Peyer's patch (tissue), 4 donors: ENCODE measurements at regions not wholly inside any gene's neighbourhood (a gene's known extent, or its start where the extent isn't known, plus 50 kb on each side); places are given as distances from the start of the nearest gene placed in this dataset.

Source experiments
- DNase-seq, 3 donors: peaks; one replicate each; pipeline ENCODE4 v3.0.0-alpha.2; 2017 to 2019
- H3K27ac ChIP-seq, 4 donors: fragments of 200-600 bp; sonication (generic); one replicate each; pipeline ENCODE4 v1.5.1; 2016 to 2019
- H3K27me3 ChIP-seq, 2 donors: fragments of 200-600 bp; sonication (generic); one replicate each; pipeline ENCODE4 v1.5.1; 2019
- H3K36me3 ChIP-seq, 3 donors: fragments of 200-600 bp; sonication (generic); one replicate each; pipeline ENCODE4 v1.5.1; 2016 to 2019
- H3K4me1 ChIP-seq, 4 donors: fragments of 200-600 bp; sonication (generic); one replicate each; pipeline ENCODE4 v1.5.1; 2016 to 2019
- H3K4me3 ChIP-seq, 4 donors: fragments of 200-600 bp; sonication (generic); 1 replicate in 3 of 4; 2 replicates in 1 of 4; pipeline ENCODE4 v1.5.1; 2016 to 2019; ENCODE audit warnings: mild to moderate bottlenecking in 1 of 4
- H3K9me3 ChIP-seq, 4 donors: fragments of 200-600 bp; sonication (generic); one replicate each; pipeline ENCODE4 v1.5.1; 2016 to 2019; ENCODE audit warnings: mild to moderate bottlenecking in 1 of 4
- CTCF ChIP-seq, 6 experiments: fragments of 450-650 bp in 4 of 6; fragments of 200-600 bp in 2 of 6; sonication (generic) in 1 of 6; IDR thresholded peaks; one replicate each; pipeline ENCODE4 v1.5.1; 2017 to 2019; ENCODE audit warnings: antibody characterized with exemption in 6 of 6, mild to moderate bottlenecking in 3 of 6, moderate library complexity in 1 of 6
- POLR2A ChIP-seq, 2 donors: fragments of 450-650 bp; IDR thresholded peaks; one replicate each; pipeline ENCODE4 v1.5.1; 2017; ENCODE audit warnings: antibody characterized with exemption in 2 of 2, mild to moderate bottlenecking in 2 of 2, moderate library complexity in 2 of 2

- TF ChIP-seq POLR2A (IDR thresholded peaks at IDR 0.05): no peak
- no peak for TF ChIP-seq CTCF (IDR thresholded peaks at IDR 0.05)
- H3K27me3 ChIP-seq: no peaks in the 10 kb centered on the region
- no peak for DNase-seq
These were observed 139.9 kb upstream of the ATP6AP2 start for GRCh38 chrX:40440866-40441265.

GRCh38 chrX:40439625-40440532 lies 140.9 kb upstream of the ATP6AP2 start:
- no peaks in the 10 kb centered on the region for H3K36me3 ChIP-seq
- no peak for DNase-seq
- H3K9me3 ChIP-seq: no peaks in the 10 kb centered on the region
- no peaks in the 10 kb centered on the region for H3K27me3 ChIP-seq
- no peaks in the 10 kb centered on the region for H3K4me1 ChIP-seq
- no peak overlapping the region for H3K4me3 ChIP-seq
- no peak overlapping the region for H3K27ac ChIP-seq
- TF ChIP-seq CTCF (IDR thresholded peaks at IDR 0.05): no peak
- TF ChIP-seq POLR2A (IDR thresholded peaks at IDR 0.05): no peak

More at GRCh38 chrX:40440866-40441265, 139.9 kb upstream of the ATP6AP2 start:
- Histone ChIP-seq H3K36me3 (no peaks in the 10 kb centered on the region), H3K4me3 (no peak overlapping the region), H3K4me1 (no peaks in the 10 kb centered on the region), H3K9me3 (no peaks in the 10 kb centered on the region), H3K27ac (no peak overlapping the region)

GRCh38 chrX:40437348-40437747 lies 143.4 kb upstream of the ATP6AP2 start:
- Histone ChIP-seq H3K4me1 (no peaks in the 10 kb centered on the region), H3K4me3 (no peak overlapping the region), H3K36me3 (no peaks in the 10 kb centered on the region), H3K27me3 (no peaks in the 10 kb centered on the region), H3K27ac (no peak overlapping the region), H3K9me3 (no peaks in the 10 kb centered on the region)
- no peak for DNase-seq
- no peak for TF ChIP-seq CTCF (IDR thresholded peaks at IDR 0.05)
- no peak for TF ChIP-seq POLR2A (IDR thresholded peaks at IDR 0.05)

GRCh38 chrX:40434947-40435346 lies 145.8 kb upstream of the ATP6AP2 start:
- no peak for DNase-seq
- Histone ChIP-seq H3K36me3 (no peaks in the 10 kb centered on the region), H3K27me3 (no peaks in the 10 kb centered on the region), H3K9me3 (peaks cover 0 to 5% (median 0%) of the 10 kb centered on the region in 4 donors), H3K4me1 (no peaks in the 10 kb centered on the region), H3K4me3 (no peak overlapping the region), H3K27ac (no peak overlapping the region)
- TF ChIP-seq CTCF (IDR thresholded peaks at IDR 0.05): no peak
- no peak for TF ChIP-seq POLR2A (IDR thresholded peaks at IDR 0.05)

- Histone ChIP-seq H3K27me3 (no peaks in the 10 kb centered on the region), H3K27ac (no peak overlapping the region), H3K4me1 (no peaks in the 10 kb centered on the region), H3K9me3 (peaks cover 0 to 5% (median 0%) of the 10 kb centered on the region in 4 donors), H3K36me3 (no peaks in the 10 kb centered on the region), H3K4me3 (no peak overlapping the region)
- TF ChIP-seq POLR2A (IDR thresholded peaks at IDR 0.05) (no peak), CTCF (IDR thresholded peaks at IDR 0.05) (no peak)
- no peak for DNase-seq
These were observed 146.3 kb upstream of the ATP6AP2 start for GRCh38 chrX:40434443-40434842.
